HepG2 (cell line): ENCODE measurements at regions not wholly inside any gene's neighbourhood (a gene's known extent, or its start where the extent isn't known, plus 50 kb on each side); places are given as distances from the start of the nearest gene placed in this dataset.

Experiments
- ATAC-seq: fragments of 200-7000 bp; cut with Tn5 transposase; 3 replicates; pipeline ENCODE4 v1.9.1; 2020; ENCODE audit warnings: mild to moderate bottlenecking, moderate library complexity
- BruUV-seq: library from RNA; stranded (reverse); fragments of 400-500 nt; replicated peaks from 2 replicates; lab custom pipeline; 2021; lab: Mats Ljungman, UMichigan
- CTCF ChIA-PET: fragments of 300-600 bp; formaldehyde crosslinking; extraction: SDS; loops from one replicate; lab custom pipeline; 2021; ENCODE audit warnings: low total read pairs, inconsistent platforms, low intra/inter-chr PET ratio; lab: Yijun Ruan, JAX
- POLR2A ChIA-PET: fragments of 350-600 bp; sonication (Branson Sonifier 250); formaldehyde crosslinking; loops from one replicate; lab custom pipeline; 2020; ENCODE audit warnings: antibody characterized with exemption, inconsistent platforms; lab: Yijun Ruan, JAX
- DNase-seq: peaks from one replicate; pipeline ENCODE4 v3.0.0-alpha.2; 2015; ENCODE audit warnings: low spot score
- FAIRE-seq: peaks from 3 replicates; lab custom pipeline; 2011; peaks lifted over from hg19 to GRCh38; lab: Jason Lieb, UNC
- H2AFZ ChIP-seq: one replicate; pipeline ENCODE4 v1.6.1; 2011; ENCODE audit warnings: low read length, inconsistent platforms
- H3K27ac ChIP-seq: fragments of 300-600 bp; 3 replicates; pipeline ENCODE4 v1.8.0; 2011; ENCODE audit warnings: mixed run types, mild to moderate bottlenecking, mixed read lengths, low read length, inconsistent platforms; ENCODE audit not compliant: insufficient read depth; ENCODE audit errors: extremely low read length
- H3K27me3 ChIP-seq, 2 experiments: fragments of 200-600 bp in 1 of 2; 2 replicates in 1 of 2; 3 replicates in 1 of 2; pipeline versions ENCODE4 v1.6.0 to v1.8.0; 2011; ENCODE audit warnings: low read length in 2 of 2, mild to moderate bottlenecking in 2 of 2, moderate library complexity in 2 of 2, inconsistent platforms in 1 of 2; ENCODE audit not compliant: insufficient read depth in 2 of 2, control insufficient read depth in 1 of 2
- H3K36me3 ChIP-seq, 2 experiments: fragments of 200-600 bp in 1 of 2; replicated peaks in 1 of 2; 2 replicates in 1 of 2; 3 replicates in 1 of 2; pipeline versions ENCODE4 v1.5.1 to v1.8.0; 2011; ENCODE audit warnings: low read length in 2 of 2, inconsistent platforms in 1 of 2; ENCODE audit not compliant: insufficient read depth in 2 of 2, control insufficient read depth in 1 of 2
- H3K4me1 ChIP-seq: 2 replicates; pipeline ENCODE4 v1.5.1; 2012; ENCODE audit warnings: low read length, inconsistent platforms; ENCODE audit not compliant: insufficient read depth
- H3K4me2 ChIP-seq: 2 replicates; pipeline ENCODE4 v1.6.0; 2011; ENCODE audit warnings: low read depth, low read length, inconsistent platforms
- H3K4me3 ChIP-seq, 3 experiments: fragments of 200-600 bp in 1 of 3; sonication (generic), shearing (Covaris generic) in 1 of 3; replicated peaks in 1 of 3; 2 replicates each; pipeline ENCODE4 v1.5.1; 2011 to 2016; ENCODE audit warnings: low read length in 3 of 3, inconsistent platforms in 2 of 3, low read depth in 2 of 3, mild to moderate bottlenecking in 2 of 3, control low read depth in 1 of 3, mixed read lengths in 1 of 3; ENCODE audit not compliant: insufficient read depth in 1 of 3
- H3K79me2 ChIP-seq: one replicate; pipeline ENCODE4 v1.6.1; 2011; ENCODE audit warnings: low read length, inconsistent platforms; ENCODE audit not compliant: insufficient read depth
- H3K9ac ChIP-seq: 2 replicates; pipeline ENCODE4 v1.6.0; 2011; ENCODE audit warnings: mild to moderate bottlenecking, low read depth, low read length, inconsistent platforms; ENCODE audit not compliant: insufficient read depth
- H3K9me3 ChIP-seq: 2 replicates; pipeline ENCODE4 v1.5.1; 2012; ENCODE audit warnings: mild to moderate bottlenecking, low read length
- H4K20me1 ChIP-seq: 2 replicates; pipeline ENCODE4 v1.6.0; 2011; ENCODE audit warnings: inconsistent platforms, mild to moderate bottlenecking, low read length, moderate library complexity; ENCODE audit not compliant: insufficient read depth
- ETV6 ChIP-seq: sonication (generic); formaldehyde crosslinking; conservative IDR thresholded peaks from 2 replicates; pipeline ENCODE4 v1.4.0; 2020; ENCODE audit warnings: missing genetic modification reagents
- GATA4 ChIP-seq: sonication (generic); IDR thresholded peaks from 2 replicates; pipeline ENCODE4 v1.6.1; 2016; ENCODE audit warnings: antibody characterized with exemption, low read depth, borderline replicate concordance
- KDM1A ChIP-seq: IDR thresholded peaks from 2 replicates; pipeline ENCODE4 v1.6.1; 2016; ENCODE audit warnings: missing compliant biosample characterization
- ZC3H4 ChIP-seq: sonication (generic); formaldehyde crosslinking; IDR thresholded peaks from 2 replicates; pipeline ENCODE4 v1.4.0; 2020; ENCODE audit warnings: missing genetic modification reagents, borderline replicate concordance
- ZNF280B ChIP-seq: sonication (generic); formaldehyde crosslinking; IDR thresholded peaks from 2 replicates; pipeline ENCODE4 v1.5.0; 2020; ENCODE audit warnings: missing genetic modification reagents, mild to moderate bottlenecking, borderline replicate concordance
- ZNF567 ChIP-seq: sonication (generic); formaldehyde crosslinking; IDR thresholded peaks from 2 replicates; pipeline ENCODE4 v1.8.1; 2023; ENCODE audit warnings: mild to moderate bottlenecking, missing genetic modification reagents, borderline replicate concordance
- WGBS: methylation state at CpG from one replicate; pipeline ENCODE4 v1.1.6; 2017; ENCODE audit warnings: low lambda C conversion rate; 5-methylcytosine and 5-hydroxymethylcytosine counted together
- in situ Hi-C: cut with HindIII; loops from 2 replicates; pipeline ENCODE4 v1.10.0; 2017; ENCODE audit warnings: low pct_unique_long_range_greater_than_20kb; ENCODE audit not compliant: extremely low pct_ligation_motif_present
- intact Hi-C: fragments of 100-400 bp; cut with micrococcal nuclease; formaldehyde crosslinking; loops from one replicate; pipeline ENCODE4 v1.10.0; 2022; ENCODE audit not compliant: unreplicated experiment
- TF ChIP-seq, protein P1 (sequence below): sonication (generic); formaldehyde crosslinking; IDR thresholded peaks from 2 replicates; pipeline ENCODE4 v1.4.0; 2020; ENCODE audit warnings: mild to moderate bottlenecking, missing genetic modification reagents
- TF ChIP-seq, protein P2 (sequence below): sonication (generic); formaldehyde crosslinking; IDR thresholded peaks from 2 replicates; pipeline ENCODE4 v1.5.0; 2020; ENCODE audit warnings: mild to moderate bottlenecking, missing genetic modification reagents
- TF ChIP-seq, protein P3 (sequence below), 2 experiments: fragments of 450-650 bp in 1 of 2; sonication (generic) in 1 of 2; formaldehyde crosslinking; IDR thresholded peaks; 2 replicates each; pipeline versions ENCODE4 v1.5.0 to v1.8.0; 2020 to 2022; ENCODE audit warnings: mild to moderate bottlenecking in 1 of 2, missing genetic modification reagents in 1 of 2

DNA sequence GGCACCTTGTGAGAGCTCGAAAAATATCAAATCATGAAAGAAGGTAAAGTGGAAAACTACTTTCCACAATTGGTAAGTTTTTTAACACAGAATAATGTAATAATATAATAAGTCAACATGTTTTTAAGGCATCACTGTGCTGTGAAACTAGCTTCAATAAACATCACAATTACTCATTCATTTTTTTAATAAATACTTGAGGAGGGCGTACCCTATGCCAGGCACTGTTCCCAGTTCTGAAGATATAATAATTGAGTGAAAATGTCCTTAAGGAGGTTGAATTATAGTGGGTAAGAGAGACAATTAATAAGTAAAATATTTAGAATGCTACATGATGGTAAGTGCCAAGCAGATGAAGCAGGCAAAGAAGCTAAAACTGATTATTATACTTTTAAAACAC, 381.4 kb downstream of the ELAVL2 start:
- CTCF ChIA-PET, result no interaction called here
- Histone ChIP-seq H4K20me1 (no peaks in the 10 kb centered on the region), H3K9ac (no peak overlapping the region), H2AFZ (no peak overlapping the region), H3K79me2 (no peaks in the 10 kb centered on the region), H3K4me1 (no peaks in the 10 kb centered on the region), H3K27ac (no peak overlapping the region), H3K27me3 (no peaks in the 10 kb centered on the region), H3K4me3 (no peak overlapping the region), H3K9me3 (no peaks in the 10 kb centered on the region), H3K4me2 (no peak overlapping the region), H3K36me3 (no peaks in the 10 kb centered on the region)
- 1% methylated on average over 2 of the region's 2 CpGs for WGBS
- no peak for DNase-seq
- BruUV-seq, result no TSS peak
- FAIRE-seq, result no peak
- intact Hi-C loops (no loop called here), in situ Hi-C loops (no loop called here)
- ATAC-seq, result no peak
- TF ChIP-seq ZNF567, result no peak
- POLR2A ChIA-PET, result no interaction called here

DNA sequence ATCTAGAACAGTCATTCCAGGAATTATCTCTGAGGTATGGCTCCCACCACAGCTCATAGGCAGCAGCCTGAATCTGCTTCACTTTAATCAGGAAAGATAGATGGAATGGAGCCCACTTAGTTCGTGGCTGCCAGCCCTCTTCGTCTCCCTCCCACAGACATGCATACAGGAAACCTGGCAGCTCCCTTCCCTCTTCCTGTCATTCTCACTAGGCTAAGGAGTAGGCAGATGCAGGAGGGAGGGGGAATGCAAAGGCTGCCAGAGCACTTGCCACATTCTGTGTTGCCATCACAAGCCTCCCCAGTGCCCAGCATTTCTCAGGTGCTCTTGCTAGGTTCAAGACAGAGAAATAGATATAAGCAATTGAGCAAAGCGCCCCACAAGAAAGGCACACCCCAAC, 378.9 kb downstream of the ELAVL2 start:
- Histone ChIP-seq H4K20me1 (no peaks in the 10 kb centered on the region), H3K79me2 (no peaks in the 10 kb centered on the region), H3K4me2 (no peak overlapping the region)
- BruUV-seq, result no TSS peak
- in situ Hi-C loops, result no loop called here
- POLR2A ChIA-PET, result no interaction called here
- TF ChIP-seq GATA4 (no peak), ETV6 (CRISPR knock-in tag) (no peak), ZC3H4 (CRISPR knock-in tag) (no peak), KDM1A (no peak), ZNF280B (CRISPR knock-in tag) (no peak)
- TF ChIP-seq, protein P1, sequence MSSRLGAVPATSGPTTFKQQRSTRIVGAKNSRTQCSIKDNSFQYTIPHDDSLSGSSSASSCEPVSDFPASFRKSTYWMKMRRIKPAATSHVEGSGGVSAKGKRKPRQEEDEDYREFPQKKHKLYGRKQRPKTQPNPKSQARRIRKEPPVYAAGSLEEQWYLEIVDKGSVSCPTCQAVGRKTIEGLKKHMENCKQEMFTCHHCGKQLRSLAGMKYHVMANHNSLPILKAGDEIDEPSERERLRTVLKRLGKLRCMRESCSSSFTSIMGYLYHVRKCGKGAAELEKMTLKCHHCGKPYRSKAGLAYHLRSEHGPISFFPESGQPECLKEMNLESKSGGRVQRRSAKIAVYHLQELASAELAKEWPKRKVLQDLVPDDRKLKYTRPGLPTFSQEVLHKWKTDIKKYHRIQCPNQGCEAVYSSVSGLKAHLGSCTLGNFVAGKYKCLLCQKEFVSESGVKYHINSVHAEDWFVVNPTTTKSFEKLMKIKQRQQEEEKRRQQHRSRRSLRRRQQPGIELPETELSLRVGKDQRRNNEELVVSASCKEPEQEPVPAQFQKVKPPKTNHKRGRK (CRISPR knock-in tag), result no peak
- TF ChIP-seq, protein P2, sequence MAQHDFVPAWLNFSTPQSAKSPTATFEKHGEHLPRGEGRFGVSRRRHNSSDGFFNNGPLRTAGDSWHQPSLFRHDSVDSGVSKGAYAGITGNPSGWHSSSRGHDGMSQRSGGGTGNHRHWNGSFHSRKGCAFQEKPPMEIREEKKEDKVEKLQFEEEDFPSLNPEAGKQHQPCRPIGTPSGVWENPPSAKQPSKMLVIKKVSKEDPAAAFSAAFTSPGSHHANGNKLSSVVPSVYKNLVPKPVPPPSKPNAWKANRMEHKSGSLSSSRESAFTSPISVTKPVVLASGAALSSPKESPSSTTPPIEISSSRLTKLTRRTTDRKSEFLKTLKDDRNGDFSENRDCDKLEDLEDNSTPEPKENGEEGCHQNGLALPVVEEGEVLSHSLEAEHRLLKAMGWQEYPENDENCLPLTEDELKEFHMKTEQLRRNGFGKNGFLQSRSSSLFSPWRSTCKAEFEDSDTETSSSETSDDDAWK (CRISPR knock-in tag), result no peak
- TF ChIP-seq, protein P3, sequence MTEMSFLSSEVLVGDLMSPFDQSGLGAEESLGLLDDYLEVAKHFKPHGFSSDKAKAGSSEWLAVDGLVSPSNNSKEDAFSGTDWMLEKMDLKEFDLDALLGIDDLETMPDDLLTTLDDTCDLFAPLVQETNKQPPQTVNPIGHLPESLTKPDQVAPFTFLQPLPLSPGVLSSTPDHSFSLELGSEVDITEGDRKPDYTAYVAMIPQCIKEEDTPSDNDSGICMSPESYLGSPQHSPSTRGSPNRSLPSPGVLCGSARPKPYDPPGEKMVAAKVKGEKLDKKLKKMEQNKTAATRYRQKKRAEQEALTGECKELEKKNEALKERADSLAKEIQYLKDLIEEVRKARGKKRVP (CRISPR knock-in tag; IDR thresholded peaks at IDR 0.05), result no peak
- TF ChIP-seq, all 625 proteins: peak for 0
- ATAC-seq (no peak), FAIRE-seq (no peak), DNase-seq (no peak)
- Histone ChIP-seq H3K27me3 (no peaks in the 10 kb centered on the region), H3K4me3 (no peak overlapping the region), H3K9ac (no peak overlapping the region), H3K36me3 (no peaks in the 10 kb centered on the region), H2AFZ (no peak overlapping the region), H3K27ac (no peak overlapping the region), H3K9me3 (no peaks in the 10 kb centered on the region; the same call in 1 of the 2 replicates), H3K4me1 (no peaks in the 10 kb centered on the region)
- CTCF ChIA-PET, result no interaction called here
- 2% methylated on average over 3 of the region's 3 CpGs for WGBS
- intact Hi-C loops, result no loop called here
